HG03280 (cell line): ENCODE measurements at regions not wholly inside any gene's neighbourhood (a gene's known extent, or its start where the extent isn't known, plus 50 kb on each side); places are given as distances from the start of the nearest gene placed in this dataset.

Source experiments
- ATAC-seq: cut with Tn5 transposase; IDR thresholded peaks from one replicate; pipeline ENCODE4 v1.9.1; 2021; ENCODE audit warnings: mild to moderate bottlenecking, moderate library complexity; ENCODE audit not compliant: unreplicated experiment

GRCh38 chr5:74324556-74324955 is 316.0 kb downstream of the ENC1 start:
- no peak for ATAC-seq

- no peak for ATAC-seq
Measured at GRCh38 chr5:74322944-74323343, 317.6 kb downstream of the ENC1 start.

- no peak for ATAC-seq
Measured at GRCh38 chr5:74322191-74322590, 318.3 kb downstream of the ENC1 start.

- no peak for ATAC-seq
Measured at GRCh38 chr5:74321326-74321725, 319.2 kb downstream of the ENC1 start.

GRCh38 chr5:74320526-74320925 is 320.0 kb downstream of the ENC1 start:
- ATAC-seq = no peak

GRCh38 chr5:74319076-74319475 is 321.5 kb downstream of the ENC1 start:
- ATAC-seq = no peak

GRCh38 chr5:74316064-74316603 is 324.4 kb downstream of the ENC1 start:
- ATAC-seq = no peak

GRCh38 chr5:74314906-74315305 is 325.6 kb downstream of the ENC1 start:
- ATAC-seq = no peak

GRCh38 chr5:74313896-74314295 is 326.6 kb downstream of the ENC1 start:
- ATAC-seq = no peak

GRCh38 chr5:74312746-74313145 is 327.8 kb downstream of the ENC1 start:
- no peak for ATAC-seq

GRCh38 chr5:74311961-74312360 is 328.6 kb downstream of the ENC1 start:
- no peak for ATAC-seq

- ATAC-seq = no peak
Measured at GRCh38 chr5:74310997-74311930, 329.3 kb downstream of the ENC1 start.

- ATAC-seq = no peak
Measured at GRCh38 chr5:74310386-74310785, 330.1 kb downstream of the ENC1 start.

- ATAC-seq = no peak
Measured at GRCh38 chr5:74309050-74309449, 331.5 kb downstream of the ENC1 start.

- ATAC-seq = no peak
Measured at GRCh38 chr5:74306845-74307244, 333.7 kb downstream of the ENC1 start.

- ATAC-seq = no peak
Measured at GRCh38 chr5:74304536-74304935, 336.0 kb downstream of the ENC1 start.

- no peak for ATAC-seq
Measured at GRCh38 chr5:74303578-74303977, 336.9 kb downstream of the ENC1 start.

GRCh38 chr5:74301576-74301975 is 339.0 kb downstream of the ENC1 start:
- ATAC-seq = no peak

GRCh38 chr5:74300808-74301389 is 339.6 kb downstream of the ENC1 start:
- ATAC-seq = no peak

- no peak for ATAC-seq
Measured at GRCh38 chr5:74299833-74300232, 340.7 kb downstream of the ENC1 start.

- no peak for ATAC-seq
Measured at GRCh38 chr5:74296685-74297408, 343.7 kb downstream of the ENC1 start.
